ENCODE measurements at regions not wholly inside any gene's neighbourhood (a gene's known extent, or its start where the extent isn't known, plus 50 kb on each side); places are given as distances from the start of the nearest gene placed in this dataset.

- Histone ChIP-seq H3K27ac (ENCODE audit: low read depth, low read length) (no peak overlapping the region), H3K27me3 (ENCODE audit: control insufficient read depth, insufficient read depth, low read length) (no peaks in the 10 kb centered on the region), H3K4me3 (ENCODE audit: low read depth, low read length) (no peak overlapping the region), H3K9ac (ENCODE audit: low read length) (no peak overlapping the region), H3K4me1 (ENCODE audit: control insufficient read depth, insufficient read depth, low read length) (no peaks in the 10 kb centered on the region), H3K9me3 (ENCODE audit: control insufficient read depth, insufficient read depth, low read depth, low read length) (peaks cover 8% of the 10 kb centered on the region; the same call in 1 of the 2 replicates), H3K36me3 (ENCODE audit: control insufficient read depth, insufficient read depth, low read length) (no peaks in the 10 kb centered on the region)
Observed at GRCh38 chr5:71865665-71866320, 146.7 kb downstream of the CARTPT start.

GRCh38 chr5:71872311-71872864 is 153.3 kb downstream of the CARTPT start:
- H3K27ac ChIP-seq (ENCODE audit: low read depth, low read length) = no peak overlapping the region
- H3K4me3 ChIP-seq (ENCODE audit: low read depth, low read length) = no peak overlapping the region
- H3K36me3 ChIP-seq (ENCODE audit: control insufficient read depth, insufficient read depth, low read length) = no peaks in the 10 kb centered on the region
- H3K4me1 ChIP-seq (ENCODE audit: control insufficient read depth, insufficient read depth, low read length) = peaks cover 3% of the 10 kb centered on the region; the same call in 1 of the 2 replicates
- no peak overlapping the region for H3K9ac ChIP-seq (ENCODE audit: low read length)
- no peaks in the 10 kb centered on the region for H3K27me3 ChIP-seq (ENCODE audit: control insufficient read depth, insufficient read depth, low read length)
- H3K9me3 ChIP-seq (ENCODE audit: control insufficient read depth, insufficient read depth, low read depth, low read length) = no peaks in the 10 kb centered on the region

GRCh38 chr5:71873191-71873591 is 154.1 kb downstream of the CARTPT start:
- H3K36me3 ChIP-seq (ENCODE audit: control insufficient read depth, insufficient read depth, low read length) = no peaks in the 10 kb centered on the region
- H3K27ac ChIP-seq (ENCODE audit: low read depth, low read length) = no peak overlapping the region
- H3K27me3 ChIP-seq (ENCODE audit: control insufficient read depth, insufficient read depth, low read length) = no peaks in the 10 kb centered on the region

GRCh38 chr5:71874521-71874920 is 155.4 kb downstream of the CARTPT start:
- H3K4me3 ChIP-seq (ENCODE audit: low read depth, low read length) = no peak overlapping the region

More at GRCh38 chr5:71873191-71873591, 154.1 kb downstream of the CARTPT start:
- peaks cover 3% of the 10 kb centered on the region; the same call in 1 of the 2 replicates for H3K4me1 ChIP-seq (ENCODE audit: control insufficient read depth, insufficient read depth, low read length)
- H3K4me3 ChIP-seq (ENCODE audit: low read depth, low read length) = no peak overlapping the region
- H3K9me3 ChIP-seq (ENCODE audit: control insufficient read depth, insufficient read depth, low read depth, low read length) = no peaks in the 10 kb centered on the region
- no peak overlapping the region for H3K9ac ChIP-seq (ENCODE audit: low read length)

GRCh38 chr5:71877511-71877910 is 158.4 kb downstream of the CARTPT start:
- Histone ChIP-seq H3K27me3 (ENCODE audit: control insufficient read depth, insufficient read depth, low read length) (no peaks in the 10 kb centered on the region), H3K27ac (ENCODE audit: low read depth, low read length) (no peak overlapping the region), H3K36me3 (ENCODE audit: control insufficient read depth, insufficient read depth, low read length) (no peaks in the 10 kb centered on the region), H3K9me3 (ENCODE audit: control insufficient read depth, insufficient read depth, low read depth, low read length) (no peaks in the 10 kb centered on the region), H3K4me1 (ENCODE audit: control insufficient read depth, insufficient read depth, low read length) (peaks cover 3% of the 10 kb centered on the region; the same call in 1 of the 2 replicates), H3K4me3 (ENCODE audit: low read depth, low read length) (no peak overlapping the region), H3K9ac (ENCODE audit: low read length) (no peak overlapping the region)

More at GRCh38 chr5:71874521-71874920, 155.4 kb downstream of the CARTPT start:
- Histone ChIP-seq H3K9ac (ENCODE audit: low read length) (no peak overlapping the region), H3K9me3 (ENCODE audit: control insufficient read depth, insufficient read depth, low read depth, low read length) (no peaks in the 10 kb centered on the region), H3K27ac (ENCODE audit: low read depth, low read length) (no peak overlapping the region), H3K27me3 (ENCODE audit: control insufficient read depth, insufficient read depth, low read length) (no peaks in the 10 kb centered on the region), H3K36me3 (ENCODE audit: control insufficient read depth, insufficient read depth, low read length) (no peaks in the 10 kb centered on the region), H3K4me1 (ENCODE audit: control insufficient read depth, insufficient read depth, low read length) (peaks cover 3% of the 10 kb centered on the region; the same call in 1 of the 2 replicates)

- Histone ChIP-seq H3K9ac (ENCODE audit: low read length) (no peak overlapping the region), H3K27ac (ENCODE audit: low read depth, low read length) (no peak overlapping the region), H3K4me1 (ENCODE audit: control insufficient read depth, insufficient read depth, low read length) (peaks cover 4% of the 10 kb centered on the region; the same call in 1 of the 2 replicates), H3K36me3 (ENCODE audit: control insufficient read depth, insufficient read depth, low read length) (no peaks in the 10 kb centered on the region), H3K27me3 (ENCODE audit: control insufficient read depth, insufficient read depth, low read length) (no peaks in the 10 kb centered on the region), H3K9me3 (ENCODE audit: control insufficient read depth, insufficient read depth, low read depth, low read length) (no peaks in the 10 kb centered on the region), H3K4me3 (ENCODE audit: low read depth, low read length) (no peak overlapping the region)
Observed at GRCh38 chr5:71880536-71880935, 161.5 kb downstream of the CARTPT start.

GRCh38 chr5:71882826-71883741 is 164.0 kb downstream of the CARTPT start:
- Histone ChIP-seq H3K36me3 (ENCODE audit: control insufficient read depth, insufficient read depth, low read length) (no peaks in the 10 kb centered on the region), H3K4me1 (ENCODE audit: control insufficient read depth, insufficient read depth, low read length) (peaks cover 4% of the 10 kb centered on the region; the same call in 1 of the 2 replicates), H3K9ac (ENCODE audit: low read length) (no peak overlapping the region), H3K27ac (ENCODE audit: low read depth, low read length) (no peak overlapping the region), H3K4me3 (ENCODE audit: low read depth, low read length) (no peak overlapping the region), H3K27me3 (ENCODE audit: control insufficient read depth, insufficient read depth, low read length) (no peaks in the 10 kb centered on the region), H3K9me3 (ENCODE audit: control insufficient read depth, insufficient read depth, low read depth, low read length) (no peaks in the 10 kb centered on the region; the same call in 1 of the 2 replicates)

GRCh38 chr5:71883742-71884103 is 164.6 kb downstream of the CARTPT start:
- Histone ChIP-seq H3K9ac (ENCODE audit: low read length) (no peak overlapping the region), H3K4me1 (ENCODE audit: control insufficient read depth, insufficient read depth, low read length) (peaks cover 4% of the 10 kb centered on the region; the same call in 1 of the 2 replicates), H3K27ac (ENCODE audit: low read depth, low read length) (no peak overlapping the region)

GRCh38 chr5:71884926-71885325 is 165.9 kb downstream of the CARTPT start:
- Histone ChIP-seq H3K27ac (ENCODE audit: low read depth, low read length) (no peak overlapping the region), H3K36me3 (ENCODE audit: control insufficient read depth, insufficient read depth, low read length) (no peaks in the 10 kb centered on the region), H3K27me3 (ENCODE audit: control insufficient read depth, insufficient read depth, low read length) (no peaks in the 10 kb centered on the region), H3K9ac (ENCODE audit: low read length) (no peak overlapping the region), H3K4me1 (ENCODE audit: control insufficient read depth, insufficient read depth, low read length) (peaks cover 4% of the 10 kb centered on the region; the same call in 1 of the 2 replicates), H3K4me3 (ENCODE audit: low read depth, low read length) (no peak overlapping the region), H3K9me3 (ENCODE audit: control insufficient read depth, insufficient read depth, low read depth, low read length) (no peaks in the 10 kb centered on the region; the same call in 1 of the 2 replicates)

More at GRCh38 chr5:71883742-71884103, 164.6 kb downstream of the CARTPT start:
- Histone ChIP-seq H3K4me3 (ENCODE audit: low read depth, low read length) (no peak overlapping the region), H3K27me3 (ENCODE audit: control insufficient read depth, insufficient read depth, low read length) (no peaks in the 10 kb centered on the region), H3K9me3 (ENCODE audit: control insufficient read depth, insufficient read depth, low read depth, low read length) (no peaks in the 10 kb centered on the region; the same call in 1 of the 2 replicates), H3K36me3 (ENCODE audit: control insufficient read depth, insufficient read depth, low read length) (no peaks in the 10 kb centered on the region)

- H3K9ac ChIP-seq (ENCODE audit: low read length) = no peak overlapping the region
- H3K4me1 ChIP-seq (ENCODE audit: control insufficient read depth, insufficient read depth, low read length) = peaks cover 4% of the 10 kb centered on the region; the same call in 1 of the 2 replicates
- H3K9me3 ChIP-seq (ENCODE audit: control insufficient read depth, insufficient read depth, low read depth, low read length) = no peaks in the 10 kb centered on the region; the same call in 1 of the 2 replicates
- no peaks in the 10 kb centered on the region for H3K27me3 ChIP-seq (ENCODE audit: control insufficient read depth, insufficient read depth, low read length)
- H3K4me3 ChIP-seq (ENCODE audit: low read depth, low read length) = no peak overlapping the region
- no peak overlapping the region for H3K27ac ChIP-seq (ENCODE audit: low read depth, low read length)
- no peaks in the 10 kb centered on the region for H3K36me3 ChIP-seq (ENCODE audit: control insufficient read depth, insufficient read depth, low read length)
Observed at GRCh38 chr5:71886406-71886805, 167.3 kb downstream of the CARTPT start.

All from HUES6 (cell line).